ENCODE measurements at regions not wholly inside any gene's neighbourhood (a gene's known extent, or its start where the extent isn't known, plus 50 kb on each side); places are given as distances from the start of the nearest gene placed in this dataset.

GRCh38 chrX:127025013-127025412 lies 205.5 kb downstream of the PRR32 start:
- 69 to 86% (median 82%) methylated on average over 2 of the region's 2 CpGs for WGBS, 3 donors

GRCh38 chrX:127030016-127030748 lies 210.7 kb downstream of the PRR32 start:
- H3K36me3 ChIP-seq (ENCODE audit: control insufficient read depth in 3 of 3, insufficient read depth in 2 of 3, low read depth in 1 of 3, low read length in 3 of 3) = no peaks in the 10 kb centered on the region
- no peaks in the 10 kb centered on the region for H3K27me3 ChIP-seq (ENCODE audit: control insufficient read depth in 3 of 3, insufficient read depth in 3 of 3, low read length in 3 of 3)
- H3K27ac ChIP-seq (ENCODE audit: low read depth in 1 of 3, low read length in 2 of 3) = no peak overlapping the region
- FAIRE-seq = no peak
- WGBS, 3 donors = 29 to 35% (median 32%) methylated on average over 5 of the region's 5 CpGs
- no peaks in the 10 kb centered on the region for H3K9me3 ChIP-seq (ENCODE audit: control insufficient read depth in 2 of 2, insufficient read depth in 1 of 2, low read depth in 1 of 2, low read length in 1 of 2)
- H3K4me3 ChIP-seq (ENCODE audit: low read depth in 1 of 3, low read length in 3 of 3) = no peak overlapping the region
- no peaks in the 10 kb centered on the region for H3K4me1 ChIP-seq (ENCODE audit: control insufficient read depth in 3 of 3, insufficient read depth in 2 of 3, low read depth in 1 of 3, low read length in 2 of 3)
- DNase-seq = no peak

More at GRCh38 chrX:127025013-127025412, 205.5 kb downstream of the PRR32 start:
- FAIRE-seq (no peak), DNase-seq (no peak)
- Histone ChIP-seq H3K36me3 (ENCODE audit: control insufficient read depth in 3 of 3, insufficient read depth in 2 of 3, low read depth in 1 of 3, low read length in 3 of 3) (no peaks in the 10 kb centered on the region), H3K4me1 (ENCODE audit: control insufficient read depth in 3 of 3, insufficient read depth in 2 of 3, low read depth in 1 of 3, low read length in 2 of 3) (no peaks in the 10 kb centered on the region), H3K9me3 (ENCODE audit: control insufficient read depth in 2 of 2, insufficient read depth in 1 of 2, low read depth in 1 of 2, low read length in 1 of 2) (no peaks in the 10 kb centered on the region), H3K27ac (ENCODE audit: low read depth in 1 of 3, low read length in 2 of 3) (no peak overlapping the region), H3K27me3 (ENCODE audit: control insufficient read depth in 3 of 3, insufficient read depth in 3 of 3, low read length in 3 of 3) (no peaks in the 10 kb centered on the region), H3K4me3 (ENCODE audit: low read depth in 1 of 3, low read length in 3 of 3) (no peak overlapping the region)

GRCh38 chrX:127037159-127037558 lies 217.6 kb downstream of the PRR32 start:
- no peak for DNase-seq
- no peaks in the 10 kb centered on the region for H3K9me3 ChIP-seq (ENCODE audit: control insufficient read depth in 2 of 2, insufficient read depth in 1 of 2, low read depth in 1 of 2, low read length in 1 of 2)
- no peak overlapping the region for H3K27ac ChIP-seq (ENCODE audit: low read depth in 1 of 3, low read length in 2 of 3)
- H3K27me3 ChIP-seq (ENCODE audit: control insufficient read depth in 3 of 3, insufficient read depth in 3 of 3, low read length in 3 of 3) = no peaks in the 10 kb centered on the region
- 28 to 69% (median 42%) methylated on average over 2 of the region's 2 CpGs for WGBS, 3 donors
- no peak overlapping the region for H3K4me3 ChIP-seq (ENCODE audit: low read depth in 1 of 3, low read length in 3 of 3)
- FAIRE-seq = no peak
- H3K36me3 ChIP-seq (ENCODE audit: control insufficient read depth in 3 of 3, insufficient read depth in 2 of 3, low read depth in 1 of 3, low read length in 3 of 3) = no peaks in the 10 kb centered on the region
- H3K4me1 ChIP-seq (ENCODE audit: control insufficient read depth in 3 of 3, insufficient read depth in 2 of 3, low read depth in 1 of 3, low read length in 2 of 3) = no peaks in the 10 kb centered on the region

GRCh38 chrX:127038065-127038464 lies 218.5 kb downstream of the PRR32 start:
- 20 to 53% (median 25%) methylated on average over 1 of the region's 1 CpG for WGBS, 3 donors
- no peaks in the 10 kb centered on the region for H3K9me3 ChIP-seq (ENCODE audit: control insufficient read depth in 2 of 2, insufficient read depth in 1 of 2, low read depth in 1 of 2, low read length in 1 of 2)
- no peaks in the 10 kb centered on the region for H3K4me1 ChIP-seq (ENCODE audit: control insufficient read depth in 3 of 3, insufficient read depth in 2 of 3, low read depth in 1 of 3, low read length in 2 of 3)
- no peak for DNase-seq
- no peak overlapping the region for H3K27ac ChIP-seq (ENCODE audit: low read depth in 1 of 3, low read length in 2 of 3)
- no peak overlapping the region for H3K4me3 ChIP-seq (ENCODE audit: low read depth in 1 of 3, low read length in 3 of 3)
- no peak for FAIRE-seq
- H3K36me3 ChIP-seq (ENCODE audit: control insufficient read depth in 3 of 3, insufficient read depth in 2 of 3, low read depth in 1 of 3, low read length in 3 of 3) = no peaks in the 10 kb centered on the region
- H3K27me3 ChIP-seq (ENCODE audit: control insufficient read depth in 3 of 3, insufficient read depth in 3 of 3, low read length in 3 of 3) = no peaks in the 10 kb centered on the region

DNA sequence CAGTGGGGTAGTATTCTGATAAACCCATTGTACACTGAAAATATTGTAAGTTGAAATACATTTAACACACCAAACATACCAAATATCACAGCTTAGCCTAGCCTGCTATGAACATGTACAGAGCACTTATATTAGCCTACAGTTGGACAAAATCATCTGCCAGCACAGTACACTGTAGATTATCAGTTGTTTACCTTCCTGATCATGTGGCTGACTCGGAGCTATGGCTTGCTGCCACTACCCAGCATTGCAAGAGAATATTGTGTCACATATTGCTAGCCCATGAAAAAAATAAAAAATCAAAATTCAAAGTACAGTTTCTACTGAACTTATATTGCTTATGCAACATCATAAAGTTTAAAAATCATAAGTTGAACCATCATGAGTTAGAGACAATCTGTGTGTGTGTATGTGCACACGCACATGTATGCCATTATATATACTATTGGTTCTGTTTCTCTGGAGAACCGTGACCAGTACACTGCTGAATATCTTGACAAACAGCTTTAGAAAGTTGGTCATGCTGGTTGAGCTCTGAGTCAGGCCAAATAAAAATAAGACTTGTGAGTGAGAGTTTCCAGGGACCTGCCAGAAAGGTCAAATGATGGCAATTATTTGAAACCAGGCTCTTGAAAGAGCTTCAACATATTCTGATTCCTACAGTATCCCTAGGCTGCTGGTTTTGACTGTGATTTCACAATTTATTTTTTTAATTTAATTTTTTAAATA lies 238.5 kb downstream of the PRR32 start:
- no peak for DNase-seq
- no peaks in the 10 kb centered on the region for H3K36me3 ChIP-seq (ENCODE audit: control insufficient read depth in 3 of 3, insufficient read depth in 2 of 3, low read depth in 1 of 3, low read length in 3 of 3)
- no peak overlapping the region for H3K27ac ChIP-seq (ENCODE audit: low read depth in 1 of 3, low read length in 2 of 3)
- no peaks in the 10 kb centered on the region for H3K4me1 ChIP-seq (ENCODE audit: control insufficient read depth in 3 of 3, insufficient read depth in 2 of 3, low read depth in 1 of 3, low read length in 2 of 3)
- H3K4me3 ChIP-seq (ENCODE audit: low read depth in 1 of 3, low read length in 3 of 3) = no peak overlapping the region
- no peak for FAIRE-seq
- whole genome bisulfite sequencing, 3 donors = 54 to 74% (median 66%) methylated on average over 3 of the region's 3 CpGs
- no peaks in the 10 kb centered on the region for H3K9me3 ChIP-seq (ENCODE audit: control insufficient read depth in 2 of 2, insufficient read depth in 1 of 2, low read depth in 1 of 2, low read length in 1 of 2)
- H3K27me3 ChIP-seq (ENCODE audit: control insufficient read depth in 3 of 3, insufficient read depth in 3 of 3, low read length in 3 of 3) = no peaks in the 10 kb centered on the region

- Histone ChIP-seq H3K36me3 (ENCODE audit: control insufficient read depth in 3 of 3, insufficient read depth in 2 of 3, low read depth in 1 of 3, low read length in 3 of 3) (no peaks in the 10 kb centered on the region), H3K4me1 (ENCODE audit: control insufficient read depth in 3 of 3, insufficient read depth in 2 of 3, low read depth in 1 of 3, low read length in 2 of 3) (no peaks in the 10 kb centered on the region), H3K27ac (ENCODE audit: low read depth in 1 of 3, low read length in 2 of 3) (no peak overlapping the region), H3K9me3 (ENCODE audit: control insufficient read depth in 2 of 2, insufficient read depth in 1 of 2, low read depth in 1 of 2, low read length in 1 of 2) (no peaks in the 10 kb centered on the region), H3K4me3 (ENCODE audit: low read depth in 1 of 3, low read length in 3 of 3) (no peak overlapping the region), H3K27me3 (ENCODE audit: control insufficient read depth in 3 of 3, insufficient read depth in 3 of 3, low read length in 3 of 3) (no peaks in the 10 kb centered on the region)
- no peak for DNase-seq
- no peak for FAIRE-seq
- whole genome bisulfite sequencing, 3 donors = 78 to 81% (median 80%) methylated on average over 2 of the region's 2 CpGs
These were observed 266.4 kb downstream of the PRR32 start for GRCh38 chrX:127085939-127086338.

- Histone ChIP-seq H3K36me3 (ENCODE audit: control insufficient read depth in 3 of 3, insufficient read depth in 2 of 3, low read depth in 1 of 3, low read length in 3 of 3) (no peaks in the 10 kb centered on the region), H3K9me3 (ENCODE audit: control insufficient read depth in 2 of 2, insufficient read depth in 1 of 2, low read depth in 1 of 2, low read length in 1 of 2) (no peaks in the 10 kb centered on the region), H3K4me3 (ENCODE audit: low read depth in 1 of 3, low read length in 3 of 3) (no peak overlapping the region), H3K27me3 (ENCODE audit: control insufficient read depth in 3 of 3, insufficient read depth in 3 of 3, low read length in 3 of 3) (no peaks in the 10 kb centered on the region), H3K27ac (ENCODE audit: low read depth in 1 of 3, low read length in 2 of 3) (no peak overlapping the region), H3K4me1 (ENCODE audit: control insufficient read depth in 3 of 3, insufficient read depth in 2 of 3, low read depth in 1 of 3, low read length in 2 of 3) (no peaks in the 10 kb centered on the region)
- WGBS, 3 donors = 35 to 50% (median 42%) methylated on average over 3 of the region's 3 CpGs
- FAIRE-seq (no peak), DNase-seq (no peak)
These were observed 293.2 kb downstream of the PRR32 start for GRCh38 chrX:127112726-127113125.

- H3K27ac ChIP-seq (ENCODE audit: low read depth in 1 of 3, low read length in 2 of 3) = no peak overlapping the region
- H3K27me3 ChIP-seq (ENCODE audit: control insufficient read depth in 3 of 3, insufficient read depth in 3 of 3, low read length in 3 of 3) = no peaks in the 10 kb centered on the region
- no peaks in the 10 kb centered on the region for H3K9me3 ChIP-seq (ENCODE audit: control insufficient read depth in 2 of 2, insufficient read depth in 1 of 2, low read depth in 1 of 2, low read length in 1 of 2)
- FAIRE-seq = no peak
- no peak for DNase-seq
- 56 to 67% (median 59%) methylated on average over 2 of the region's 2 CpGs for WGBS, 3 donors
- H3K4me3 ChIP-seq (ENCODE audit: low read depth in 1 of 3, low read length in 3 of 3) = no peak overlapping the region
- no peaks in the 10 kb centered on the region for H3K4me1 ChIP-seq (ENCODE audit: control insufficient read depth in 3 of 3, insufficient read depth in 2 of 3, low read depth in 1 of 3, low read length in 2 of 3)
- no peaks in the 10 kb centered on the region for H3K36me3 ChIP-seq (ENCODE audit: control insufficient read depth in 3 of 3, insufficient read depth in 2 of 3, low read depth in 1 of 3, low read length in 3 of 3)
These were observed 305.3 kb downstream of the PRR32 start for GRCh38 chrX:127124871-127125270.
